Midbrain (tissue), 1 donor: ENCODE measurements at regions not wholly inside any gene's neighbourhood (a gene's known extent, or its start where the extent isn't known, plus 50 kb on each side); places are given as distances from the start of the nearest gene placed in this dataset.

Experiments used
- DNase-seq: peaks from one replicate; lab custom pipeline; 2025; lab: John Stamatoyannopoulos, UW

DNA sequence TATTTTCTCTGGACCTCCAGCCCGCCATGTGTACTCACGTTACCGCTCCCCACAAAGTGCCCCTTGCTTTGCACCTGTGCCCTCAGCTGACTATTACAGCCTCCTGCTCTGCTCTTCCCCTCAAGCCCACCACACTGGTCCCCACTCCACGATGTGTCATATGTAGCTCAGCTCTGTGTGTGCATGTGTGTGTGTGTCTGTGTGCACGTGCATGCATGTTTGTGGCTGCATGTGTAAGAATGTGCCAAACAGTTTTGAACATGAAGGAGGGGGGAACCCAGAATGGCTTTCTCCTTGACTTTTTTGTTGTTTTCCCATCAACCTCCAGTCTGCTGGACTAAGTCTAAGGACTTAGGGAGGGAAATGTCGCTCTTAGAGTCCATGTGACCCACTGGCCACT, 54.8 kb upstream of the BTRC start:
- DNase-seq: no peak

DNA sequence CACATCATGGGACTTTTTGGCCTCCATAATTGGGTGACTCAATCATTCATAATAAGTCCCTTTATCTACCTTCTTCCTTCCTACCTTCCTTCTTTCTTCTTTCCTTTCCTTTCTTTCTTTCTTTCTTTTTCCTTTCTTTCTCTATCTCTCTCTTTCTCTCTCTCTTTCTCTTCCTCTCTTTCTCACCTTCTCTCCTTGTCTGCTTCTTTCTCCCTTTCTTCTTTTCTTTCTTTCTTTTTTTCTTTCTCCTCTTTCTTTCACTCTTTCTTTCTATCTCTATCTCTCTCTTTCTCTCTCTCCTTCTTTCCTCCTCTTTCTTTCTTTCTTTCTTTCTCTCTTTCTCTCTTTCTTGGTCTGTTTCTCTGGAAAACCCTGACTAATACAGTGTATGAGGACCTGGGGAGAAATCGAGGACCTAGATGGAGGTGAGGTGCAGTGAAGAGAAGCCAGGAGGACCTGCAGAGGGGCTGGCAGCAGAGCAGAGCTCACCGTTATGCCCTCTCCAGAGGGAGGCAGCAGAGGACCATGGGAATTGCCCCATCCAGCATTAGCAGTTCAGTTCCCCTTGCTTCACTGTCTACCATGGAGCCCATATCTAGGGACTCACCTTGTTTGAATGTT, 52.7 kb upstream of the BTRC start:
- DNase-seq: no peak

DNA sequence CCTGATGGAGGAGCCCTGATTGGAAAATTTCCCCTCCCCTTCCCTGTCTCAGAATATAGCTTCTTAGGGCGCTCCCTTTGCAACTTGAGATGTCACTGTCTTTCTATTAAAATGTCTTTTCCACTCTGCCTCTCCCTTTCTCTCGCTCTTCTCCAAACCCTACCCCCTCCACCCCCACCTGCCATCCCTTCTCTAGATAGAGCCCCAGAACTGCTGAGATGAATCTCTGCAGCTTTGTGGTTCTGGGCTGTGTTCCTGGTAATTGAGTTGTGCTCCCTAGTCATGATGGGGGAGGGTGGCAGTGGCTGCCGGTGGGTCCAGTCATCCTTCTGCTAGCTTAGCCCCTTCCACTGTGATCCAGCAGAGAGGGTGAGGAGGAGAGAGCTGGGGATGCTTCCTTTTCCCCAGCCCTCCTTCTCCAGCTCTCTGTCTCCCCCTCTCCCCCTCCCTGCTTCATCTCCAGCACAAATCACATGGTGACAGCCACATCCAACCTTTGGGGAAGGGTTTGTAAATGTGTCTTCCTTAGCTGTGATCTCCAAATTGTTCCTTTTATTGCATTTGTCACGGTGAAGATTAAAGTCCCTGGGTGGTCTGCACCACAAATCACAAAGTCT, 50.8 kb upstream of the BTRC start:
- no peak for DNase-seq
